KMS-11 (cell line): ENCODE measurements at regions not wholly inside any gene's neighbourhood (a gene's known extent, or its start where the extent isn't known, plus 50 kb on each side); places are given as distances from the start of the nearest gene placed in this dataset.
"Not testable (repeated sequence)": the region's sequence is repeated elsewhere in the genome, so short reads cannot be mapped to it uniquely, and the experiment has no call there.

Source experiments
- H2AFZ ChIP-seq: fragments of 200-600 bp; sonication (generic); 2 replicates; pipeline ENCODE4 v1.6.1; 2016; ENCODE audit warnings: antibody characterized with exemption, mixed run types, low read depth
- H3K27ac ChIP-seq: fragments of 200-600 bp; sonication (generic); 2 replicates; pipeline ENCODE4 v1.6.1; 2016; ENCODE audit warnings: mild to moderate bottlenecking, mixed run types
- H3K27me3 ChIP-seq: fragments of 200-600 bp; sonication (generic); 2 replicates; pipeline ENCODE4 v1.6.1; 2017; ENCODE audit warnings: mild to moderate bottlenecking, low read depth, mixed run types, moderate library complexity; ENCODE audit not compliant: insufficient read depth
- H3K36me3 ChIP-seq: fragments of 200-600 bp; sonication (generic); 2 replicates; pipeline ENCODE4 v1.6.1; 2017; ENCODE audit warnings: mild to moderate bottlenecking, mixed run types; ENCODE audit not compliant: insufficient read depth
- H3K4me1 ChIP-seq: fragments of 200-600 bp; sonication (generic); 2 replicates; pipeline ENCODE4 v1.6.1; 2016; ENCODE audit warnings: mild to moderate bottlenecking, low read depth, mixed run types; ENCODE audit not compliant: poor library complexity, severe bottlenecking
- H3K4me2 ChIP-seq: fragments of 200-600 bp; sonication (generic); 2 replicates; pipeline ENCODE4 v1.7.0; 2016; ENCODE audit warnings: mild to moderate bottlenecking, mixed run types
- H3K4me3 ChIP-seq: fragments of 200-600 bp; sonication (generic); IDR thresholded peaks from 2 replicates; pipeline ENCODE4 v1.6.1; 2017; ENCODE audit warnings: low read depth, low read length, mixed read lengths; ENCODE audit not compliant: insufficient read depth
- H3K79me2 ChIP-seq: fragments of 200-600 bp; sonication (generic); 2 replicates; pipeline ENCODE4 v1.6.1; 2016; ENCODE audit warnings: low read depth, mixed run types; ENCODE audit not compliant: insufficient read depth
- H3K9ac ChIP-seq: fragments of 200-600 bp; sonication (generic); 2 replicates; pipeline ENCODE4 v1.6.1; 2016; ENCODE audit warnings: mild to moderate bottlenecking, mixed run types
- H4K20me1 ChIP-seq: fragments of 200-600 bp; sonication (generic); 2 replicates; pipeline ENCODE4 v1.6.1; 2016; ENCODE audit warnings: mild to moderate bottlenecking, mixed run types; ENCODE audit not compliant: insufficient read depth
- CTCF ChIP-seq: fragments of 200-600 bp; sonication (generic); conservative IDR thresholded peaks from 2 replicates; pipeline ENCODE4 v1.6.1; 2017; ENCODE audit warnings: low read depth, mild to moderate bottlenecking, antibody characterized with exemption, low read length, moderate library complexity, mixed read lengths

- no peaks in the 10 kb centered on the region for H4K20me1 ChIP-seq
- H3K4me3 ChIP-seq = no peak overlapping the region
- H3K79me2 ChIP-seq = no peaks in the 10 kb centered on the region
- no peaks in the 10 kb centered on the region for H3K27me3 ChIP-seq
- no peak for TF ChIP-seq CTCF
- no peak overlapping the region for H3K27ac ChIP-seq
- no peaks in the 10 kb centered on the region for H3K36me3 ChIP-seq
- peaks cover 13% of the 10 kb centered on the region for H3K4me1 ChIP-seq
- no peak overlapping the region for H3K4me2 ChIP-seq
- H3K9ac ChIP-seq = no peak overlapping the region
- H2AFZ ChIP-seq = no peak overlapping the region
Measured at GRCh38 chr10:11670381-11670780, 58.9 kb upstream of the USP6NL start.

- Histone ChIP-seq H3K4me2 (peak overlapping the region; percentile 14; the same call in 1 of the 2 replicates), H3K36me3 (no peaks in the 10 kb centered on the region), H3K27me3 (no peaks in the 10 kb centered on the region), H3K27ac (no peak overlapping the region), H3K79me2 (no peaks in the 10 kb centered on the region), H3K4me1 (peaks cover 13% of the 10 kb centered on the region), H4K20me1 (no peaks in the 10 kb centered on the region), H3K4me3 (no peak overlapping the region), H3K9ac (no peak overlapping the region), H2AFZ (no peak overlapping the region)
- TF ChIP-seq CTCF = no peak
Measured at GRCh38 chr10:11668847-11669610, 57.6 kb upstream of the USP6NL start.

GRCh38 chr10:11667756-11668155 lies 56.3 kb upstream of the USP6NL start:
- H3K4me1 ChIP-seq = peaks cover 13% of the 10 kb centered on the region
- TF ChIP-seq CTCF = no peak
- H3K4me2 ChIP-seq = no peak overlapping the region
- H2AFZ ChIP-seq = no peak overlapping the region
- no peak overlapping the region for H3K4me3 ChIP-seq
- no peaks in the 10 kb centered on the region for H3K27me3 ChIP-seq
- H3K27ac ChIP-seq = no peak overlapping the region
- no peaks in the 10 kb centered on the region for H3K36me3 ChIP-seq
- no peak overlapping the region for H3K9ac ChIP-seq
- H3K79me2 ChIP-seq = no peaks in the 10 kb centered on the region
- no peaks in the 10 kb centered on the region for H4K20me1 ChIP-seq

- H3K4me2 ChIP-seq = no peak overlapping the region
- H3K4me1 ChIP-seq = peaks cover 3% of the 10 kb centered on the region
- H2AFZ ChIP-seq = no peak overlapping the region
- no peak overlapping the region for H3K4me3 ChIP-seq
- H3K36me3 ChIP-seq = no peaks in the 10 kb centered on the region
- H3K9ac ChIP-seq = no peak overlapping the region
- TF ChIP-seq CTCF = no peak
- H4K20me1 ChIP-seq = no peaks in the 10 kb centered on the region
- no peaks in the 10 kb centered on the region for H3K79me2 ChIP-seq
- H3K27me3 ChIP-seq = no peaks in the 10 kb centered on the region
- no peak overlapping the region for H3K27ac ChIP-seq
Measured at GRCh38 chr10:11663763-11664555, 52.5 kb upstream of the USP6NL start.

- H3K4me1 ChIP-seq = not testable (repeated sequence)
Measured at GRCh38 chr10:11663126-11663515, 51.7 kb upstream of the USP6NL start.

More at GRCh38 chr10:11663126-11663515, 51.7 kb upstream of the USP6NL start:
- not testable (repeated sequence) for H3K9ac ChIP-seq, H3K27ac ChIP-seq, H3K79me2 ChIP-seq, H3K27me3 ChIP-seq, H3K4me2 ChIP-seq, H3K36me3 ChIP-seq, H4K20me1 ChIP-seq, H2AFZ ChIP-seq, H3K4me3 ChIP-seq
